GM18511 (cell line): ENCODE measurements at regions not wholly inside any gene's neighbourhood (a gene's known extent, or its start where the extent isn't known, plus 50 kb on each side); places are given as distances from the start of the nearest gene placed in this dataset.
"Not testable (repeated sequence)": the region's sequence is repeated elsewhere in the genome, so short reads cannot be mapped to it uniquely, and the experiment has no call there.

Source experiments
- ATAC-seq: cut with Tn5 transposase; IDR thresholded peaks from one replicate; pipeline ENCODE4 v1.9.1; 2021; ENCODE audit warnings: mild to moderate bottlenecking, moderate library complexity; ENCODE audit not compliant: unreplicated experiment

DNA sequence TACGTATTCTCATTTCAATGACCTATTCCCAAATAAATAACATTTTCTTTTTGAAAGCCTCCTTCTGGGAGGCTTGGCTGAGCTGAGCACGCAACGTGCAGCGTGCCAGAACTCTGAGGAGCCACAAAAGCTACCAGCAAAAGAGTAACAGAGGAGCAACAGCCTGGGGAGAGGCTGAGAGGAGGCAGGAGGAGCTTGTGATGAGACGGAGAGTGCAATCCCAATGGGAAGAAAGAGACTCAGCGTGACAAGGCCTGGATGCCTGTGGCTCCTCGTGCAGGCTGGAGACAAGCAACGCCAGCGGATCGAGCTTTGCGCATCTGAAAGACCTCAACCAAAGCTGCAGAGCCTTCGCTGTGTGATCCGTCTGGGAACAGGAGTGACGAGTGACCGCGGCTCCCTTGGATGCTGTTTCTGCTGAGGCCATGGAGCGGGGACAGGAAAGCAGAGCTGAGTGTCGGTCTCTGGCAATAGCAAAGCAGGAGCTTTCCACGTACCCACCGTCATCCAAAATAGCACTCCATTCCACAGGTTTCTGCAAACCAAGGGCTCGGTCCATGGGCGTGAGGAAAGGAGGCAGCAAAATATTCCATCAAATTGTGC is 171.7 kb upstream of the PFKP start:
- no peak for ATAC-seq

DNA sequence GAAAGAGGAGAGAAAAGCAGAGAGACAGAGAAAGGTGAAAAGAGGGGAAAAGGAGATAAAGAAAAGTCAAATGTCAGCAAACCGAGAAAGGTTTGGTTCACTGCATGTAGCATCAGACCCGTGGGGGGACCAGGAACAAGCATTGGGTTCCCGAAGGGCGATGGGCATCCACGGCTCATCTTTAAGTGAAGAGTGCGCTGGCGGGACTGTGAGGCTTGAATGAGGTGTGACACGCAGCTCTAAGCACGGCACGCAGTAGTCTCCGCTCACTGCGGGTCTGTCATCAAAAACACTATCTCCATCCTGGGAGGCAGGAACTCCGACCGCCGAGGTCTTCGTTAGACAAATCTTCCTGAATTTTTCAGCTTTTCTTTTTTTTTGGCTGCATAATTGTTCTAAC is 173.4 kb upstream of the PFKP start:
- no peak for ATAC-seq

GRCh38 chr10:2893158-2893845 is 174.0 kb upstream of the PFKP start:
- ATAC-seq: no peak

DNA sequence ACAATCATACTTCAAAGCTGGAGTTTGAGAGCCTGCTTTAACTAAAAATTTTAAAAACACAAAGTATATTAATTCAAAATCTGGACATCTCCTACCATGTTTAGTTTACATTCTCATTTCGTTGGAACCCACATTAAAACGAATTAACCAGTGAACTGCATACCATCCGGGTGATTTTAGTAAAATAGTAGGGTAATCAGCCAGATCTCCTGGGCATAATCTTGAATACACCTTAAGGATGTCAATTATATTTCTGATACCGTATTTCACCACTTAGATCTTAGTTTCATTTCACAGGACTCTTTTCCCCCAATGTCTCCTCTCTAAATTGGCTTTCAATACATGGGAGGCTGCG is 175.6 kb upstream of the PFKP start:
- ATAC-seq: no peak

DNA sequence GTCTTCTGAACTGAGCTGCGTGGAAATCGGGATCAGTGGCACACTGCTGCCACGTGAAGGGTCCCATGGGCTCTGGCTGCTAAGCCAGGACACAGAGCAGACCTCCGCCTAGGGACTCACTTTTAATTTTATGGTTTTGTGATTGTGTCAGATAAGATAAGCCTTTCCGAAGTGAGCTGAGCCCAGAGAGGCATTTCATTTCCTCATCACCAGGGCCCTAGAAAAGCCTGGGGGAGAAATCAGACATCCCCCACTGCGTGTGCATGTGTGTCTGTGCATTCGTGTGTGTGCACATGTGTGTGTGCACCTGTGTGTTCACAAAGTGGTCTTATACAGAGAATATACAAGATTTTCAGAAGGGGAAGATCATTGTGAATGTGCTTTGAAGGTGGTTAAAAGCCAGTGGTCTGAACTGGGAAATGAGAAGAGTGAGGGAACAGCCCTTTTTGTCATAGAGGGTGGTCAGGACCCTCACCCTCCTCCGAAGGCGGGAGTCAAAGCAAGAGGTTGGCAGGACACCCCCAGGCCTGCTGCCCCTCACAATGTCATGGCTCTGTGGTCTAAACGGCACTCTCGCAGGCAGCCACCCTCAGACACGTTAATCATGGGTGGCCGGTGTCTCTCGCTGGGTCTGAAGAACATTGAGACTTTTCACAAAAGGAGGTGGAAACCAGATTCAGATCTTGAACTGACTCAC is 176.1 kb upstream of the PFKP start:
- ATAC-seq: no peak

DNA sequence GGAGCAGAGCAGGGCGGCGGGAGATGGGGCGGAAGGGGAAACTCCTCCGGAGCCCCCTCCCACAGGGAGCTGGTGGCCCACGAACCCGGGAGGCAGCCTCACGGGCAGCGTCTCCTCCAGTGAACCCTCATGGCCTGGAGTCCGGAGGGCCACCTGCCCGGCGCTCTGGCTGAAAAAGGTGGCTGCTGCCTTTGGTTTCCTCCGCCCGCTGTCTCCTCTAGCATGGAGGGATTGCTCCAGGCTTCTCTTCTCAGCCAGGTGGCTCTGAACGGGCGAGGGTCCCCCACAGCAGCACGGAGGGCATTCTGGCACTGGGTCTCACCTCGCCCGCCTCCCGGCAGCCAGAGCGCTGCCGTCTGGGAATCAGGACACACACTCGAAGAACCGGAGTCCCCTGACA is 177.3 kb upstream of the PFKP start:
- no peak for ATAC-seq

GRCh38 chr10:2888403-2889004 is 178.8 kb upstream of the PFKP start:
- no peak for ATAC-seq

- ATAC-seq: no peak
Observed at GRCh38 chr10:2887391-2888070, 179.8 kb upstream of the PFKP start.

GRCh38 chr10:2886662-2887061 is 180.7 kb upstream of the PFKP start:
- ATAC-seq: no peak

DNA sequence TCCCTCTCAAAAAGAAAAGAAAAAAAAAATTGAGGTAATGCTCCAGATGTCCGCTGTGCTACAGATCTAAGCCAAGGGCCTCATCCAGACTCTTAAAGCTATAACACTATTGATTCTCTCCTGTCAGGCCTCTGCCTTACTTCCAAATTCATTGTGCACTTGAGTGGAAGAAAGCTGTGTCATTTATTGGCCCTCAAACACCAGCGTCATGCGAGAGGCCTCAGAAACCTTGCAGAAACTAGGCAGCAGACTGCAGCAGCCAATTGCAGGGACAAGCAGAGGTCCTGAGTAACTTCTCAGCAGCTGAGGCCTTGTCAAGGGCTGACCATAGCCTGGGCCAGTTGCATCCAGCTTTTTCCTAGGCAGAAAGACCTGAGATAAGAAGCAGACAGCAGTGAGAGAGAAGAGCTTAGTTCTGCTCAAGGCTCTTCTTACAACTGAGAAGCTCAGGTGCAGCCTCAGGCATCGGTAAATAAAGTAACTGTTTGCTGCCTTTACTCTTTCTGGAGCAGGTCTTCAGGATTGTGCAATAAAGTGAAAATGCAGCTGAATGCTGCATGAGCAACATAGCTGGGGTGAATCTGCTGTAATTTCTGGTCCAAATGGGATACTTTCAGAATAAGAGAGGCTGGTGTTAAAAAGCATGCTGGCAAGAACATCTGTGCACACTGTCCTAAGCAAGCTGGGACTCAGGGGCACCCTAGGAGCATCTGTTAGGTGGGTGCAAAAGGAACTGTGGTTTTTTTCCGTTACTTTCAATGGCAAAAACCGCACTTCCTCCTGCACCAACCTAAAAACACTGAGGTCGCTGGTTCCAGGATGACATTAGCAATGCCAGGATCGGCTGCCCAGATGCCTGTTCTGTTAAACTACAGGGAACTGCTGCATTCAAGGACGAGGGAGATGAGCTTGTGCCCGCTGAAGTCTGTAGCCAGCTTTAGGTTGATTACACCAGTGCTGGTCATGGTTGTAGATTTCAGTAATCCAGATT is 181.8 kb upstream of the PFKP start:
- no peak for ATAC-seq

DNA sequence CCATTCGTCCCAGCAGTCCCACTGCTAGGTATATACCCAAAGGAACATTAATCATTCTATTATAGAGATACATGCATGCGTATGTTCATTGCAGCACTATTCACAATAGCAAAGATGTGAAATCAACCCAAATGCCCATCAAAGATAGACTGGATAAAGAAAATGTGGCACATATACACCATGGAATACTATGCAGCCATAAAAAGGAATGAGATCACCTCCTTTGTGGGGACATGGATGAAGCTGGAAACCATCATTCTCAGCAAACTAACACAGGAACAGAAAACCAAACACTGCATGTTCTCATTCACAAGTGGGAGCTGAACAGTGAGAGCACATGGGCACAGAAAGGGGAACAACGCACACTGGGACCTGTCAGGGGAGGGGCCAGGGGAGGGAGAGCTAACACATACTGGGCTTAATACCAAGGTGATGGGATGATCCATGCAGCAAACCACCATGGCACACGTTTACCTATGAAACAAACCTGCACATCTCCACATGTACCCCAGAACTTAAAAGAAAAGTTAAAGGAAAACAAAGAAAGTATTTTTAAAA is 183.3 kb upstream of the PFKP start:
- not testable (repeated sequence) for ATAC-seq

DNA sequence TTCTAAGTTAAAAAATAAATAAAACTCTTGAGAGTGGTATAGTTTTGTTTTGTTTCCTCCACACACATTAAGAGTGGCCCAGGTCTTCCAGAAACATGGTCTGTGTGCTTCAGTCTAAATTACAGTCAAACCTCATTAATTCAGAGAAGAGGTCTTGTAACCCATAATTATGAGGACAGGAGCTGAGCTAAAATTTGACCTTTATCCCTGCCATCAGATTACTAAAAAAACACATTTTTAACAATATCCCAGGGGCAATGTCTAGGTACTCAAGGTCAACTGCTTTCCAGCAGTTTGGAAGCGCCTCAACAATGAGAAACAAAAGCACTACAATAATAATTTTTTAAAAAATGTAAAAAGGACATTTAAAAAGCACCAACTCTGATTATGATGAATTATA is 184.1 kb upstream of the PFKP start:
- ATAC-seq: no peak

DNA sequence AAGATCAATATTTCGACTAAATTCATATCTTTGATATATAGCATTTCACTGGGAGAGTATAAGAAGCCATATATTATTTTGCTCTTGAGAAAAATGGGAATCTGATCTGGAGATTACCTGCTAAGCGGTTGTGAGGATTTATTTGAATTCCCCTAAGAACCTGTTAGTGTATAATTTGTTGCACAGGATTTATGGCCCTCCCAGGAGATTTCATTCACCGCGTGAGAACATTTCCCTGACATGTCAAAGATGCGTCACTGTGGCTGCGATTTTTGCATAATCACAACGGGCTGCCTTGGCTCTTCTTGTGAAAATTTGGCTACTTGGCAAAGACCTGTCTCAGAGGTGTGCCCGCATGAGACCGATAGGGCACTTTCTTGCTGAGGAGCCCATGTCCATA is 184.7 kb upstream of the PFKP start:
- no peak for ATAC-seq

GRCh38 chr10:2881720-2882620 is 185.4 kb upstream of the PFKP start:
- ATAC-seq: no peak

DNA sequence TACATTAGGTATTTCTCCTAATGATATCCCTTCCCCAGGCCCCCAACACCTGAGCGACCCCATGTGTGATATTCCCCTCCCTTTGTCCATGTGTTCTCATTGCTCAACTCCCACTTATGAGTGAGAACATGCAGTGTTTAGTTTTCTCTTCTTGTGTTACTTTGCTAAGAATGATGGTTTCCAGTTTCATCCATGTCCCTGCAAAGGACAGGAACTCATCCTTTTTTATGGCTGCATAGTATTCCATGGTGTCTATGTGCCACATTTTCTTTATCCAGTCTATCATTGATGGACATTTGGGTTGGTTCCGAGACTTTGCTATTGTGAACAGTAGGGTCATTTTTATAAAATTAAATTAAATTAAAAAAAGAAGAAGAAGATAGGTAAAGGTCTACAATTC is 187.3 kb upstream of the PFKP start:
- ATAC-seq: not testable (repeated sequence)

GRCh38 chr10:2878818-2879217 is 188.5 kb upstream of the PFKP start:
- no peak for ATAC-seq

GRCh38 chr10:2876032-2876431 is 191.3 kb upstream of the PFKP start:
- ATAC-seq: no peak

DNA sequence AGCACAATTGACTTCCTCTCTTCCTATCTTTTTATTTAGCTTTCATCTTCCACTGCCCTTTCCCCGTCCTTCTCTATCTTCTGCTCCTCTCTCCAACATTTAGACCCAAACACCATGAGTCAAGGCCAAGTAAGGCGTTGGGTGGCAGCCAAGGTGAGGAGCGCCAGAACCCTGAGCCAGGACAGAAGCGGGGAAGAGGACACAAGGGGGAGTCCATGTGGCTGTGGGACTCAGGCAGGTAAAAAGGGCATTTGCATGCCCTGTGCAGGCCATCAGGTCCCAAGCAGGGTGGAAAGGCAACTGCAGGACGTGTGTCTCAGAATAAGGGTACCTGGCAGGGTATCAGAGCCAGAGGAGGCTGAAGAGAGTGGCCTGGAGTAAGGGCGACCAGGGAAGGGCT is 192.4 kb upstream of the PFKP start:
- ATAC-seq: no peak

DNA sequence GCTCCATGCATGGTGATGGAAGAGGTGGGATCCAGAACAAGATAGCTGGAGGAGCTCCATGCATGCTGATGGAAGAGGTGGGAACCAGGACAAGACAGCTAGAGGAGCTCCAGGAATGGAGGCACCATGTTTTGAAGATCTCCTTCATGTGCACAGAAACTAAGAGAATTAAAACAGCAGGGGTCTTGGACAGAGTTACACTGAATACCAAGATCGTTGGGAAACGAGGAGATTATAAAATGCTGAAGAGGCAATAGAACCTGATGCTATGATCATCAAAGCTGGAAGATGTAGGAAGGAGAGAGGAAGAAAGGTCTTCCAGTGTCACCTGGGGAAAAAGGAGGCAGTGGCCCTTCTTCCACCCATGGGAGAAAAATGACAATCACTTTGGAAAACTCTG is 193.6 kb upstream of the PFKP start:
- no peak for ATAC-seq
